BE2C (cell line): ENCODE measurements at regions not wholly inside any gene's neighbourhood (a gene's known extent, or its start where the extent isn't known, plus 50 kb on each side); places are given as distances from the start of the nearest gene placed in this dataset.
A peak's percentile ranks its signal among the peaks of the same experiment; 100 is the strongest.

Experiments
- DNase-seq: peaks from one replicate; pipeline ENCODE4 v3.0.0-alpha.2; 2020
- H3K27me3 ChIP-seq: fragments of 250-450 bp; sonication (Bioruptor Pico); 2 replicates; pipeline ENCODE4 v1.5.1; 2020; ENCODE audit warnings: mild to moderate bottlenecking
- H3K36me3 ChIP-seq: fragments of 250-450 bp; sonication (Bioruptor Pico); 2 replicates; pipeline ENCODE4 v1.5.1; 2020; ENCODE audit warnings: mild to moderate bottlenecking
- H3K4me1 ChIP-seq: fragments of 250-450 bp; sonication (Bioruptor Pico); 2 replicates; pipeline ENCODE4 v1.5.1; 2020
- H3K4me3 ChIP-seq: 2 replicates; pipeline ENCODE4 v1.5.1; 2011; ENCODE audit warnings: low read depth, low read length
- H3K9me3 ChIP-seq: fragments of 250-450 bp; sonication (Bioruptor Pico); 2 replicates; pipeline ENCODE4 v1.5.1; 2020
- TF ChIP-seq, protein P1 (sequence below): IDR thresholded peaks from 2 replicates; pipeline ENCODE4 v1.5.1; 2012; ENCODE audit warnings: mild to moderate bottlenecking, low read depth, low read length

- Histone ChIP-seq H3K4me3 (no peak overlapping the region), H3K36me3 (no peaks in the 10 kb centered on the region), H3K4me1 (no peaks in the 10 kb centered on the region), H3K27me3 (no peaks in the 10 kb centered on the region), H3K9me3 (no peaks in the 10 kb centered on the region)
- TF ChIP-seq, protein P1, sequence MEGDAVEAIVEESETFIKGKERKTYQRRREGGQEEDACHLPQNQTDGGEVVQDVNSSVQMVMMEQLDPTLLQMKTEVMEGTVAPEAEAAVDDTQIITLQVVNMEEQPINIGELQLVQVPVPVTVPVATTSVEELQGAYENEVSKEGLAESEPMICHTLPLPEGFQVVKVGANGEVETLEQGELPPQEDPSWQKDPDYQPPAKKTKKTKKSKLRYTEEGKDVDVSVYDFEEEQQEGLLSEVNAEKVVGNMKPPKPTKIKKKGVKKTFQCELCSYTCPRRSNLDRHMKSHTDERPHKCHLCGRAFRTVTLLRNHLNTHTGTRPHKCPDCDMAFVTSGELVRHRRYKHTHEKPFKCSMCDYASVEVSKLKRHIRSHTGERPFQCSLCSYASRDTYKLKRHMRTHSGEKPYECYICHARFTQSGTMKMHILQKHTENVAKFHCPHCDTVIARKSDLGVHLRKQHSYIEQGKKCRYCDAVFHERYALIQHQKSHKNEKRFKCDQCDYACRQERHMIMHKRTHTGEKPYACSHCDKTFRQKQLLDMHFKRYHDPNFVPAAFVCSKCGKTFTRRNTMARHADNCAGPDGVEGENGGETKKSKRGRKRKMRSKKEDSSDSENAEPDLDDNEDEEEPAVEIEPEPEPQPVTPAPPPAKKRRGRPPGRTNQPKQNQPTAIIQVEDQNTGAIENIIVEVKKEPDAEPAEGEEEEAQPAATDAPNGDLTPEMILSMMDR, result no peak
- no peak for DNase-seq
Measured at GRCh38 chr2:78417355-78417754, 608.1 kb upstream of the REG3G start.

GRCh38 chr2:78418021-78418420 lies 607.5 kb upstream of the REG3G start:
- peak; percentile 10 for DNase-seq
- H3K4me1 ChIP-seq, result no peaks in the 10 kb centered on the region
- H3K4me3 ChIP-seq, result no peak overlapping the region
- no peaks in the 10 kb centered on the region for H3K9me3 ChIP-seq
- no peaks in the 10 kb centered on the region for H3K36me3 ChIP-seq
- H3K27me3 ChIP-seq, result no peaks in the 10 kb centered on the region
- TF ChIP-seq, protein P1, result no peak

DNA sequence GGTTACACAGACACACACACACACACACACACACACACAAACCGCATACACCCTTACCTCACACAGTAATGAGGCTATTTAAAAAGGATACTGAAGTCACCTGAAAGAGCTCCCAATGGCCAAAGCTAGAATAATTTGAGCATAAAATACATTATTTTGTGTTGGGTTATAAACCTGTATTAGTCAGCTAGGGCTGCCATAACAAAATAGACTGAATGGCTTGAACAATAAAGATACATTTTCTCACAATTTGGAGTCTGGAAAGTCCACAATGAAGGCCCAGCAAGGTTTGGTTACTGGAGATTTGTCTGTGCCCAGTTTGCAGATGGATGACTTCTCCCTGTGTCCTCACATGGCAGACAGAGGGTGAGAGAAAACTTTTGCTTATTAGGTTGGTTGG lies 605.4 kb upstream of the REG3G start:
- H3K27me3 ChIP-seq, result no peaks in the 10 kb centered on the region
- no peaks in the 10 kb centered on the region for H3K36me3 ChIP-seq
- H3K4me3 ChIP-seq, result no peak overlapping the region
- DNase-seq, result no peak
- H3K4me1 ChIP-seq, result no peaks in the 10 kb centered on the region
- no peaks in the 10 kb centered on the region for H3K9me3 ChIP-seq
- TF ChIP-seq, protein P1, result no peak

GRCh38 chr2:78423631-78424030 lies 601.9 kb upstream of the REG3G start:
- H3K27me3 ChIP-seq, result no peaks in the 10 kb centered on the region
- no peaks in the 10 kb centered on the region for H3K9me3 ChIP-seq
- TF ChIP-seq, protein P1, result no peak
- DNase-seq, result no peak
- H3K36me3 ChIP-seq, result no peaks in the 10 kb centered on the region
- no peak overlapping the region for H3K4me3 ChIP-seq
- H3K4me1 ChIP-seq, result no peaks in the 10 kb centered on the region

DNA sequence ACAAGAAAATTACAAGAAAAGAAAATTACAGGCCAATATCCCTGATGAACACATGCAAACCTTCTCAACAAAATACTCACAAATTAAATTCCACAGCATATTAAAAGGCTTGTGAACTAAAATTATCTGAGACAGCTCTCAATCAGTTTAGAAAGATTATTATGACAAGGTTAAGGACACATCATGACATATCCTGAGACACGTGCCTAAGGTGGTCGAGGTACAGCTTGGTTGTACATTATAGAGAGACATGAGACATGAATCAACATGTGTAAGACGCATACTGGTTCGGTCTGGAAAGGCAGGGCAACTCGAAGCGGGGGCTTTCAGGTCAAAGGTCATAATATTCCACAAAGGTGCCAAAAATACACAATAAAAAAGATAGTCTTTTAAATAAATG lies 598.3 kb upstream of the REG3G start:
- no peaks in the 10 kb centered on the region for H3K9me3 ChIP-seq
- TF ChIP-seq, protein P1, result no peak
- H3K36me3 ChIP-seq, result no peaks in the 10 kb centered on the region
- H3K4me1 ChIP-seq, result no peaks in the 10 kb centered on the region
- H3K27me3 ChIP-seq, result no peaks in the 10 kb centered on the region
- no peak for DNase-seq
- H3K4me3 ChIP-seq, result no peak overlapping the region

DNA sequence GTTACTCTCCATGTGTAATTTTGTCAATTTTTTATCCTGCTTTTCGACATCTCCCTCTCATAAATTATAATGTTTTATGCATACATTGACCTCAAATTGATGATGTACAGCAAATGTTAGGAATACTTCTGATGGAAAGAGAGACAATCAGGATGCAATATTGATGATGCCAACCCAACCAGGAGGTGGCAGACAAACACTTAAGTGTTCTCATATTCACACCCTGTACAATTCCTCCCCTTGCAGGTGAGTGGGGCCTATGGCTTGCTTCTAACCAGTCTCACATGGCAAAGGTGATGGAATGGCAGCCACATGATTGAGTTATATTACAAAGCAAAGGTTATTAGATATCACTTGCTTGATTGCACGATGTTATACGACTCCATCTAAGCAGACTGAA lies 594.3 kb upstream of the REG3G start:
- no peaks in the 10 kb centered on the region for H3K9me3 ChIP-seq
- no peaks in the 10 kb centered on the region for H3K4me1 ChIP-seq
- H3K36me3 ChIP-seq, result no peaks in the 10 kb centered on the region
- H3K27me3 ChIP-seq, result no peaks in the 10 kb centered on the region
- DNase-seq, result peak; percentile 10
- no peak overlapping the region for H3K4me3 ChIP-seq
- TF ChIP-seq, protein P1, result peak; percentile 30
